HEK293 (cell line): ENCODE measurements at regions not wholly inside any gene's neighbourhood (a gene's known extent, or its start where the extent isn't known, plus 50 kb on each side); places are given as distances from the start of the nearest gene placed in this dataset.

Experiments used
- CTCF ChIA-PET: fragments of 350-600 bp; formaldehyde crosslinking; extraction: SDS; loops from one replicate; lab custom pipeline; 2021; ENCODE audit warnings: antibody characterized with exemption; lab: Yijun Ruan, JAX
- POLR2A ChIA-PET: fragments of 300-600 bp; formaldehyde crosslinking; extraction: SDS; loops from one replicate; lab custom pipeline; 2020; ENCODE audit warnings: antibody characterized with exemption, inconsistent platforms; lab: Yijun Ruan, JAX
- H3K27ac ChIP-seq: fragments of 200-500 bp; sonication (Bioruptor generic); 2 replicates; pipeline ENCODE4 v1.5.1; 2014; ENCODE audit warnings: low read depth, low read length, control low read depth, inconsistent platforms; ENCODE audit errors: extremely low read depth
- H3K36me3 ChIP-seq, 2 experiments: fragments of 200-500 bp in 1 of 2; sonication (Bioruptor generic) in 1 of 2; 1 replicate in 1 of 2; 2 replicates in 1 of 2; pipeline ENCODE4 v1.5.1; 2014 to 2017; ENCODE audit warnings: inconsistent platforms in 2 of 2, low read length in 2 of 2; ENCODE audit not compliant: control insufficient read depth in 2 of 2, insufficient read depth in 1 of 2
- H3K4me1 ChIP-seq: fragments of 200-500 bp; sonication (Bioruptor generic); 2 replicates; pipeline ENCODE4 v1.5.1; 2014; ENCODE audit warnings: mild to moderate bottlenecking, low read length, inconsistent platforms; ENCODE audit not compliant: control insufficient read depth, insufficient read depth
- H3K4me3 ChIP-seq: 2 replicates; pipeline ENCODE4 v1.5.1; 2011; ENCODE audit warnings: low read depth, mild to moderate bottlenecking, control low read depth, low read length, moderate library complexity
- H3K9me3 ChIP-seq: fragments of 200-500 bp; sonication (Bioruptor generic); 2 replicates; pipeline ENCODE4 v1.5.1; 2014; ENCODE audit warnings: low read depth, low read length, inconsistent platforms; ENCODE audit not compliant: control insufficient read depth, insufficient read depth
- GLI4 ChIP-seq: fragments of 450-650 bp; formaldehyde crosslinking; IDR thresholded peaks from 2 replicates; pipeline ENCODE4 v1.5.1; 2016; ENCODE audit warnings: missing biosample characterization, missing genetic modification characterization
- KLF10 ChIP-seq: fragments of 450-650 bp; IDR thresholded peaks from 2 replicates; pipeline ENCODE4 v1.5.1; 2018; ENCODE audit warnings: missing biosample characterization, mild to moderate bottlenecking, missing genetic modification characterization
- OVOL3 ChIP-seq: fragments of 450-650 bp; formaldehyde crosslinking; IDR thresholded peaks from 2 replicates; pipeline ENCODE4 v1.5.1; 2016; ENCODE audit warnings: missing biosample characterization, missing genetic modification characterization
- SCRT1 ChIP-seq: fragments of 450-650 bp; formaldehyde crosslinking; IDR thresholded peaks from 2 replicates; pipeline ENCODE4 v1.5.1; 2016; ENCODE audit warnings: missing biosample characterization, missing genetic modification characterization, borderline replicate concordance
- ZBTB8A ChIP-seq: fragments of 450-650 bp; formaldehyde crosslinking; IDR thresholded peaks from 2 replicates; pipeline ENCODE4 v1.5.1; 2016; ENCODE audit warnings: missing biosample characterization, missing genetic modification characterization
- ZNF138 ChIP-seq: fragments of 450-650 bp; formaldehyde crosslinking; IDR thresholded peaks from 2 replicates; pipeline ENCODE4 v1.5.1; 2016; ENCODE audit warnings: missing biosample characterization, missing genetic modification characterization, borderline replicate concordance
- ZNF19 ChIP-seq: fragments of 450-650 bp; formaldehyde crosslinking; IDR thresholded peaks from 2 replicates; pipeline ENCODE4; 2016; ENCODE audit warnings: missing biosample characterization, missing genetic modification characterization, low read depth
- ZNF221 ChIP-seq: fragments of 450-650 bp; formaldehyde crosslinking; IDR thresholded peaks from 2 replicates; pipeline ENCODE4 v1.5.1; 2017; ENCODE audit warnings: missing biosample characterization, missing genetic modification characterization, borderline replicate concordance
- ZNF292 ChIP-seq: fragments of 450-650 bp; formaldehyde crosslinking; IDR thresholded peaks from 2 replicates; pipeline ENCODE4 v1.5.1; 2016; ENCODE audit warnings: low read depth, missing biosample characterization, missing genetic modification characterization, borderline replicate concordance
- ZNF473 ChIP-seq: fragments of 450-650 bp; formaldehyde crosslinking; IDR thresholded peaks from 2 replicates; pipeline ENCODE4 v1.5.1; 2017; ENCODE audit warnings: missing biosample characterization, missing genetic modification characterization
- ZNF768 ChIP-seq: fragments of 450-650 bp; formaldehyde crosslinking; IDR thresholded peaks from 2 replicates; pipeline ENCODE4 v1.5.1; 2018; ENCODE audit warnings: missing biosample characterization, mild to moderate bottlenecking, missing genetic modification characterization
- ZNF785 ChIP-seq: fragments of 450-650 bp; formaldehyde crosslinking; IDR thresholded peaks from 2 replicates; pipeline ENCODE4 v1.5.1; 2016; ENCODE audit warnings: missing biosample characterization, missing genetic modification characterization
- ZNF792 ChIP-seq: fragments of 450-650 bp; formaldehyde crosslinking; IDR thresholded peaks from 2 replicates; pipeline ENCODE4 v1.5.1; 2016; ENCODE audit warnings: missing biosample characterization, missing genetic modification characterization
- ZSCAN23 ChIP-seq: fragments of 450-650 bp; formaldehyde crosslinking; IDR thresholded peaks from 2 replicates; pipeline ENCODE4 v1.5.1; 2016; ENCODE audit warnings: missing biosample characterization, missing genetic modification characterization
- TF ChIP-seq, protein P1 (sequence below): fragments of 450-650 bp; formaldehyde crosslinking; IDR thresholded peaks from 2 replicates; pipeline ENCODE4 v1.5.1; 2016; ENCODE audit warnings: missing biosample characterization, missing genetic modification characterization
- TF ChIP-seq, protein P2 (sequence below): fragments of 450-650 bp; formaldehyde crosslinking; IDR thresholded peaks from 2 replicates; pipeline ENCODE4 v1.5.1; 2016; ENCODE audit warnings: missing biosample characterization, missing genetic modification characterization
- TF ChIP-seq, protein P3 (sequence below): fragments of 450-650 bp; formaldehyde crosslinking; IDR thresholded peaks from 2 replicates; pipeline ENCODE4 v1.5.1; 2017; ENCODE audit warnings: missing biosample characterization, missing genetic modification characterization
- TF ChIP-seq, protein P4 (sequence below): fragments of 450-650 bp; formaldehyde crosslinking; IDR thresholded peaks from 2 replicates; pipeline ENCODE4 v1.5.1; 2017; ENCODE audit warnings: missing biosample characterization, missing genetic modification characterization
- TF ChIP-seq, protein P5 (sequence below): fragments of 450-650 bp; formaldehyde crosslinking; IDR thresholded peaks from 2 replicates; pipeline ENCODE4 v1.5.1; 2016; ENCODE audit warnings: missing biosample characterization, missing genetic modification characterization
- TF ChIP-seq, protein P6 (sequence below): fragments of 450-650 bp; formaldehyde crosslinking; IDR thresholded peaks from 2 replicates; pipeline ENCODE4; 2016; ENCODE audit warnings: missing biosample characterization, missing genetic modification characterization
- TF ChIP-seq, protein P7 (sequence below): fragments of 450-650 bp; formaldehyde crosslinking; IDR thresholded peaks from 2 replicates; pipeline ENCODE4 v1.5.1; 2016; ENCODE audit warnings: missing biosample characterization, missing genetic modification characterization, low read depth
- TF ChIP-seq, protein P8 (sequence below): fragments of 450-650 bp; formaldehyde crosslinking; IDR thresholded peaks from 2 replicates; pipeline ENCODE4 v1.5.1; 2016; ENCODE audit warnings: missing biosample characterization, missing genetic modification characterization

DNA sequence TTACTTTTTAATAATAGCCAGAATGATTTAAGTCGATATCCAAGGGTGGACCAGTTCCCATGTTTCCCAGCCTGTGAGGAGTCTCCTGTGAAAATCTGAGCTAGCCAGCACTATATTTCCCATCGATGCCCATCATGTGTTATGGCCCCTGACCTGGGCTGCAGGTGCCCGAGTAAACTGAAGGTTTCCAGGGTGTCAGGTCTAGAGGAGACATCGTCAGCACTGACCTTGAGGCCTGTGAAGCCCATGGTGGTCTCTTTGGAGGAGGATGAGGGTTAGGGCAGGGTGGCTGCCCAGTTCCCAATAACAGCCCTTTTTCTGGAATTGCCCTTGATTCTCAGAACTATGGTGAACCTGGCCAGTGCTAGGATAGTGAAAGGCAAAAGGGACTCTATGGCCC is 63.0 kb upstream of the TOP1 start:
- no peak for TF ChIP-seq ZNF292 (tag by site-specific recombination)
- TF ChIP-seq, protein P1, sequence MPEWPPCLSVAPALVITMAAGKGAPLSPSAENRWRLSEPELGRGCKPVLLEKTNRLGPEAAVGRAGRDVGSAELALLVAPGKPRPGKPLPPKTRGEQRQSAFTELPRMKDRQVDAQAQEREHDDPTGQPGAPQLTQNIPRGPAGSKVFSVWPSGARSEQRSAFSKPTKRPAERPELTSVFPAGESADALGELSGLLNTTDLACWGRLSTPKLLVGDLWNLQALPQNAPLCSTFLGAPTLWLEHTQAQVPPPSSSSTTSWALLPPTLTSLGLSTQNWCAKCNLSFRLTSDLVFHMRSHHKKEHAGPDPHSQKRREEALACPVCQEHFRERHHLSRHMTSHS (tag by site-specific recombination): no peak
- no peak for TF ChIP-seq GLI4 (tag by site-specific recombination)
- TF ChIP-seq ZNF785: no peak
- TF ChIP-seq ZNF19 (tag by site-specific recombination): no peak
- TF ChIP-seq, protein P2, sequence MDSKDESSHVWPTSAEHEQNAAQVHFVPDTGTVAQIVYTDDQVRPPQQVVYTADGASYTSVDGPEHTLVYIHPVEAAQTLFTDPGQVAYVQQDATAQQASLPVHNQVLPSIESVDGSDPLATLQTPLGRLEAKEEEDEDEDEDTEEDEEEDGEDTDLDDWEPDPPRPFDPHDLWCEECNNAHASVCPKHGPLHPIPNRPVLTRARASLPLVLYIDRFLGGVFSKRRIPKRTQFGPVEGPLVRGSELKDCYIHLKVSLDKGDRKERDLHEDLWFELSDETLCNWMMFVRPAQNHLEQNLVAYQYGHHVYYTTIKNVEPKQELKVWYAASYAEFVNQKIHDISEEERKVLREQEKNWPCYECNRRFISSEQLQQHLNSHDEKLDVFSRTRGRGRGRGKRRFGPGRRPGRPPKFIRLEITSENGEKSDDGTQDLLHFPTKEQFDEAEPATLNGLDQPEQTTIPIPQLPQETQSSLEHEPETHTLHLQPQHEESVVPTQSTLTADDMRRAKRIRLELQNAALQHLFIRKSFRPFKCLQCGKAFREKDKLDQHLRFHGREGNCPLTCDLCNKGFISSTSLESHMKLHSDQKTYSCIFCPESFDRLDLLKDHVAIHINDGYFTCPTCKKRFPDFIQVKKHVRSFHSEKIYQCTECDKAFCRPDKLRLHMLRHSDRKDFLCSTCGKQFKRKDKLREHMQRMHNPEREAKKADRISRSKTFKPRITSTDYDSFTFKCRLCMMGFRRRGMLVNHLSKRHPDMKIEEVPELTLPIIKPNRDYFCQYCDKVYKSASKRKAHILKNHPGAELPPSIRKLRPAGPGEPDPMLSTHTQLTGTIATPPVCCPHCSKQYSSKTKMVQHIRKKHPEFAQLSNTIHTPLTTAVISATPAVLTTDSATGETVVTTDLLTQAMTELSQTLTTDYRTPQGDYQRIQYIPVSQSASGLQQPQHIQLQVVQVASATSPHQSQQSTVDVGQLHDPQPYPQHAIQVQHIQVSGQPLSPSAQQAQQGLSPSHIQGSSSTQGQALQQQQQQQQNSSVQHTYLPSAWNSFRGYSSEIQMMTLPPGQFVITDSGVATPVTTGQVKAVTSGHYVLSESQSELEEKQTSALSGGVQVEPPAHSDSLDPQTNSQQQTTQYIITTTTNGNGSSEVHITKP: no peak
- TF ChIP-seq, protein P3, sequence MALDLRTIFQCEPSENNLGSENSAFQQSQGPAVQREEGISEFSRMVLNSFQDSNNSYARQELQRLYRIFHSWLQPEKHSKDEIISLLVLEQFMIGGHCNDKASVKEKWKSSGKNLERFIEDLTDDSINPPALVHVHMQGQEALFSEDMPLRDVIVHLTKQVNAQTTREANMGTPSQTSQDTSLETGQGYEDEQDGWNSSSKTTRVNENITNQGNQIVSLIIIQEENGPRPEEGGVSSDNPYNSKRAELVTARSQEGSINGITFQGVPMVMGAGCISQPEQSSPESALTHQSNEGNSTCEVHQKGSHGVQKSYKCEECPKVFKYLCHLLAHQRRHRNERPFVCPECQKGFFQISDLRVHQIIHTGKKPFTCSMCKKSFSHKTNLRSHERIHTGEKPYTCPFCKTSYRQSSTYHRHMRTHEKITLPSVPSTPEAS (tag by site-specific recombination): no peak
- TF ChIP-seq, protein P4, sequence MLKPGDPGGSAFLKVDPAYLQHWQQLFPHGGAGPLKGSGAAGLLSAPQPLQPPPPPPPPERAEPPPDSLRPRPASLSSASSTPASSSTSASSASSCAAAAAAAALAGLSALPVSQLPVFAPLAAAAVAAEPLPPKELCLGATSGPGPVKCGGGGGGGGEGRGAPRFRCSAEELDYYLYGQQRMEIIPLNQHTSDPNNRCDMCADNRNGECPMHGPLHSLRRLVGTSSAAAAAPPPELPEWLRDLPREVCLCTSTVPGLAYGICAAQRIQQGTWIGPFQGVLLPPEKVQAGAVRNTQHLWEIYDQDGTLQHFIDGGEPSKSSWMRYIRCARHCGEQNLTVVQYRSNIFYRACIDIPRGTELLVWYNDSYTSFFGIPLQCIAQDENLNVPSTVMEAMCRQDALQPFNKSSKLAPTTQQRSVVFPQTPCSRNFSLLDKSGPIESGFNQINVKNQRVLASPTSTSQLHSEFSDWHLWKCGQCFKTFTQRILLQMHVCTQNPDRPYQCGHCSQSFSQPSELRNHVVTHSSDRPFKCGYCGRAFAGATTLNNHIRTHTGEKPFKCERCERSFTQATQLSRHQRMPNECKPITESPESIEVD (tag by site-specific recombination): no peak
- no peak for TF ChIP-seq ZNF768 (tag by site-specific recombination)
- TF ChIP-seq, all 188 proteins: peak for 0
- no peak overlapping the region for H3K4me3 ChIP-seq
- ChIA-PET POLR2A (no interaction called here), CTCF (interaction anchor here (0.6 to 9.0 kb wide), 6 partner anchors 20 to 225 kb away, joined by 4 to 117 read pairs (median 4); no protein-coding TSS in a partner anchor)
- no peak overlapping the region for H3K27ac ChIP-seq
- H3K4me1 ChIP-seq: no peaks in the 10 kb centered on the region
- H3K9me3 ChIP-seq: no peaks in the 10 kb centered on the region
- H3K36me3 ChIP-seq: no peaks in the 10 kb centered on the region

DNA sequence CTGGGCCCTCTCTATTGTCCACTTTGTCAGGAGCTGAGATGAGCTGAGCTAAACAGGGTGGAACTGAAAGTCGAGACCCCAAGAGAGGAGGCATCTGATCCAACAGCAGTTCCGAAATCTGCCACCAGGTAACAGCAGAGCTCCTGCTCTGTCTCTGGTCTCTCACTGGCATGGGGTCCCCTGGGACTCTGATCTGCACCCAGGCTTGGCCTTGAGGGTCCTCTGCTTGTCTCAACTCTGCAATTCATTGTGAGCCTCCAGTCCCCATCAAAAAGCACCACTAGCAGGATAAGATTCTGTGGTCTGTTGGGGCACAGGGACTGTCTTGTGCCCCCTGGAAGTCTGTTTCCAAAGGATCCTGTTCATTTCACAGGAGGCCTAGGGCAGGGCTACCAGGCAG is 62.5 kb upstream of the TOP1 start:
- Histone ChIP-seq H3K4me3 (no peak overlapping the region), H3K4me1 (no peaks in the 10 kb centered on the region), H3K27ac (no peak overlapping the region), H3K36me3 (no peaks in the 10 kb centered on the region), H3K9me3 (no peaks in the 10 kb centered on the region)
- ChIA-PET CTCF (interaction anchor here (0.6 to 9.0 kb wide), 9 partner anchors 15 to 225 kb away, joined by 3 to 117 read pairs (median 4); no protein-coding TSS in a partner anchor), POLR2A (no interaction called here)
- no peak for TF ChIP-seq ZNF138 (tag by site-specific recombination)
- TF ChIP-seq, protein P5, sequence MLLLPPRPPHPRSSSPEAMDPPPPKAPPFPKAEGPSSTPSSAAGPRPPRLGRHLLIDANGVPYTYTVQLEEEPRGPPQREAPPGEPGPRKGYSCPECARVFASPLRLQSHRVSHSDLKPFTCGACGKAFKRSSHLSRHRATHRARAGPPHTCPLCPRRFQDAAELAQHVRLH (tag by site-specific recombination): no peak
- no peak for TF ChIP-seq ZSCAN23 (tag by site-specific recombination)
- no peak for TF ChIP-seq ZNF792 (tag by site-specific recombination)
- TF ChIP-seq ZBTB8A (tag by site-specific recombination): no peak
- no peak for TF ChIP-seq KLF10 (tag by site-specific recombination)
- TF ChIP-seq, protein P6, sequence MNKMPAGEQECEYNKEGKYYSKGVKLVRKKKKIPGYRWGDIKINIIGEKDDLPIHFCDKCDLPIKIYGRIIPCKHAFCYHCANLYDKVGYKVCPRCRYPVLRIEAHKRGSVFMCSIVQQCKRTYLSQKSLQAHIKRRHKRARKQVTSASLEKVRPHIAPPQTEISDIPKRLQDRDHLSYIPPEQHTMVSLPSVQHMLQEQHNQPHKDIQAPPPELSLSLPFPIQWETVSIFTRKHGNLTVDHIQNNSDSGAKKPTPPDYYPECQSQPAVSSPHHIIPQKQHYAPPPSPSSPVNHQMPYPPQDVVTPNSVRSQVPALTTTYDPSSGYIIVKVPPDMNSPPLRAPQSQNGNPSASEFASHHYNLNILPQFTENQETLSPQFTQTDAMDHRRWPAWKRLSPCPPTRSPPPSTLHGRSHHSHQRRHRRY: no peak
- TF ChIP-seq ZNF221 (tag by site-specific recombination): no peak
- no peak for TF ChIP-seq ZNF473
- TF ChIP-seq, protein P7, sequence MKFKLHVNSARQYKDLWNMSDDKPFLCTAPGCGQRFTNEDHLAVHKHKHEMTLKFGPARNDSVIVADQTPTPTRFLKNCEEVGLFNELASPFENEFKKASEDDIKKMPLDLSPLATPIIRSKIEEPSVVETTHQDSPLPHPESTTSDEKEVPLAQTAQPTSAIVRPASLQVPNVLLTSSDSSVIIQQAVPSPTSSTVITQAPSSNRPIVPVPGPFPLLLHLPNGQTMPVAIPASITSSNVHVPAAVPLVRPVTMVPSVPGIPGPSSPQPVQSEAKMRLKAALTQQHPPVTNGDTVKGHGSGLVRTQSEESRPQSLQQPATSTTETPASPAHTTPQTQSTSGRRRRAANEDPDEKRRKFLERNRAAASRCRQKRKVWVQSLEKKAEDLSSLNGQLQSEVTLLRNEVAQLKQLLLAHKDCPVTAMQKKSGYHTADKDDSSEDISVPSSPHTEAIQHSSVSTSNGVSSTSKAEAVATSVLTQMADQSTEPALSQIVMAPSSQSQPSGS (tag by site-specific recombination): no peak
- TF ChIP-seq, protein P8, sequence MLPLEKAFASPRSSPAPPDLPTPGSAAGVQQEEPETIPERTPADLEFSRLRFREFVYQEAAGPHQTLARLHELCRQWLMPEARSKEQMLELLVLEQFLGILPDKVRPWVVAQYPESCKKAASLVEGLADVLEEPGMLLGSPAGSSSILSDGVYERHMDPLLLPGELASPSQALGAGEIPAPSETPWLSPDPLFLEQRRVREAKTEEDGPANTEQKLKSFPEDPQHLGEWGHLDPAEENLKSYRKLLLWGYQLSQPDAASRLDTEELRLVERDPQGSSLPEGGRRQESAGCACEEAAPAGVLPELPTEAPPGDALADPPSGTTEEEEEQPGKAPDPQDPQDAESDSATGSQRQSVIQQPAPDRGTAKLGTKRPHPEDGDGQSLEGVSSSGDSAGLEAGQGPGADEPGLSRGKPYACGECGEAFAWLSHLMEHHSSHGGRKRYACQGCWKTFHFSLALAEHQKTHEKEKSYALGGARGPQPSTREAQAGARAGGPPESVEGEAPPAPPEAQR: no peak
- TF ChIP-seq OVOL3 (tag by site-specific recombination): no peak
- TF ChIP-seq SCRT1 (tag by site-specific recombination): no peak
